GM12892 (cell line): ENCODE measurements at regions not wholly inside any gene's neighbourhood (a gene's known extent, or its start where the extent isn't known, plus 50 kb on each side); places are given as distances from the start of the nearest gene placed in this dataset.
A peak's percentile ranks its signal among the peaks of the same experiment; 100 is the strongest.

Experiments
- DNase-seq: peaks from one replicate; pipeline ENCODE4 v3.0.0; 2011; ENCODE audit not compliant: insufficient read length
- FAIRE-seq: peaks from 2 replicates; lab custom pipeline; 2011; peaks lifted over from hg19 to GRCh38; lab: Jason Lieb, UNC
- POLR2A ChIP-seq: IDR thresholded peaks from 2 replicates; pipeline ENCODE4 v1.6.1; 2011; ENCODE audit warnings: low read depth, low read length, control low read depth
- POLR2AphosphoS5 ChIP-seq: IDR thresholded peaks from 2 replicates; pipeline ENCODE4 v1.6.1; 2011; ENCODE audit warnings: low read depth, low read length, control low read depth
- TAF1 ChIP-seq: IDR thresholded peaks from 2 replicates; pipeline ENCODE4 v1.6.1; 2011; ENCODE audit warnings: low read depth, mild to moderate bottlenecking, control low read depth, low read length, borderline replicate concordance

DNA sequence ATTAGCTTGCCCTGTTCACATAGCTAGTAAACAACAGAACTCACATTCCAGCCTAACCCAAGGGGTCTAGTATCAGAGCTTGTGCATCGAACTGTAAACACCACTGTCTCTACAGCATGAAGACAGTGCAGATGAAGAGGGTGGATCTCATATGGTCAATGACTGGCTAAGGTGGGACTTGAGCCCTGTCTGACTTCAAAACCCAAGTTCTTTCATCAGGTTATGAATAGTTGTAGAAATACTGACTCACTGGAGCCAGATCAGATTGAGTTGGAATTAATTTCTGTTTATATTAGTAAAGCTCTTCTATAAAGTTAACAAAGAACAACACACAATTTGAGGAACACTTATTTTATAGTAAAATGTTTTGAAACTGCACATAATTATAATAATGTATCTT, 161.7 kb upstream of the ARHGAP20 start:
- no peak for TF ChIP-seq POLR2A
- TF ChIP-seq POLR2AphosphoS5: no peak
- TF ChIP-seq TAF1: no peak
- FAIRE-seq: no peak
- no peak for DNase-seq

DNA sequence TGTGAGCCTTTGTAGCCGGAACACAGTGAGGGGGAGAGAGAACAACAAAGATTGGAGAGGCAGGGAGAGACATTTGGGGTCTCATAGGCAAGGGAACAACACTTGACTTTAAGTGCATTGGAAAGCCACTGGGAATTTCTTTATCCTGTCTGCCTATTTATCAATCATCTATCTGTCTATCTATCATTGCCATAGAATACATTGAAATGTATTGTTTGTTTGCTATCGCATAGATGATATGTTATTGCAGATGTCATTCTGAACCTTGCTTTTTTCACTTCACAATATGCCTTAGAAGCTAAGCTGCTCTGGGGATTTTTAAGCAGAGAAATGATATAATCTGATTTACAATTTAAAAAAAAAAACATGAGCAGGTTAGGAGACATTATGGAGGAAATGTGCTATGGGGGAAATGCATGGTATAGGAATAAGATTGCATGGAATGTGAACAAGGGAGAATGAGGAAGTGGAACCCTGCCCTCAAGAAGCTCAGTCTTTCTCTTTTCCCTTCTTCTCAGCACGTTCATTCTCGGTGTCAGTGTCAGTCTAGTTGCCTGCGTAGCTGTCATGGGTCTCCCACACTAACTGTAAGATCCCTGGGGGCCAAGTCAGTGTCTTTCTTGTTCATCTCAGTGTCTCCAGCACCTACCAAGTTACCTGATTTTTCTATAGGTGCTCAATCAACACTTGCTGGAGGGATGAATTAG, 158.7 kb upstream of the ARHGAP20 start:
- no peak for DNase-seq
- FAIRE-seq: no peak

DNA sequence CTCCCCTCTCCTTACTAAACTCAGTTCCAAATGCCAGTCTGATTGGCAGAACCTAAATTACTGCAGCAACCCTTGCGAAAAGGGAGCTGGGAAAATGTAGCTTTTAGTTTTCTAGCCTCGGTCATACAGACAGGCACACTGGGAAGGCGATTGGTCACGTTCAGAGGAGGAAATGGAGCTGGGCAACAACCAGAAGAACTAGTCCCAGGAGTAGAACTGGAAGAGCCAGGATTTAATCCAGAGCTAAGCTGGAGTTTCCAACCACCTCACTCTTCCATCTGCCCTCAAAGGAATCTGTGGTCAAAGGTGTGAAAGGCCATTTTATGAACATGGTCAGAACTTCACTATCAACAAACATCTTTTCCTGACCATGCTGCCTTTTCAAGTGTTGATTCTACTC, 155.7 kb upstream of the ARHGAP20 start:
- TF ChIP-seq TAF1 (no peak), POLR2AphosphoS5 (no peak)
- FAIRE-seq (no peak), DNase-seq (no peak)

More for the DNA sequence above, 158.7 kb upstream of the ARHGAP20 start:
- TF ChIP-seq POLR2A: no peak
- TF ChIP-seq POLR2AphosphoS5: no peak
- no peak for TF ChIP-seq TAF1

DNA sequence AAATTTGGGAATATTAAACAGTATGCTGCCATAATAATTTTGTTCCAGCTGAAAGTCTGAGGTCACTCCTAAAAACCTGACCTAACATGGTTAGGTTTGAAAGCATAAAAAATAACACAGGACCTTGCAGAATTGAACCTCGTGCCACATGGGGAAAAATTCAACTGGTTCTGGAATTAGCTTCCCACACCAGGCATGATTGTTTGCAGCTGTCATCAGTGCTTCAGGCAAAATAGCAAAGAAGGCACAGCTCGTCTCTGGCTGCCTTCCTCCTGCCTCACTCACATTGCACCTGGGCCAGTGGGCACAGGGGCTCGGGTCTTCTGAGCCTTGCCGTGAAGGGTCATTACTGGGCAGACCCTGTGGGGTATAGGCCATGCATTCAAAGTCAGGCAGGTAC, 153.8 kb upstream of the ARHGAP20 start:
- TF ChIP-seq POLR2AphosphoS5: no peak
- TF ChIP-seq TAF1: no peak
- TF ChIP-seq POLR2A: no peak
- DNase-seq (no peak), FAIRE-seq (no peak)

DNA sequence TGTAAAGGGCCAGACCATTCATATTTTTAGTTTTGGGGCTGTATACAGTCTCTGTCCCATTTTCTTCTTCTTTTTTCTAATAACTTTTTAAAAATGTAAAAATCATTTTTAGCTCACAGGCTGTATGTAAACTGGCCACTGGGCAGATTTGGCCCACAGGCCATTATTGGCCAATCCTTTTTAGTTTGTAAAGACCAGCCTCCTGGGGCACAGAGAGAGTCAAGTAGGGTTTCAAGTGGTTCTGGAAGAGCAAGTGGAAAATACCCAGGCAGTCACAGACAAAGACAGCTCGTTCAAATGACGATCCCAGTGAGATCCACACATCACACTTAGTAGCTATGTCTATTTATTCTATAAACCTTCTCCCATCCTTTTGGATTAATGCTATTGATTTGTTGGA, 150.2 kb upstream of the ARHGAP20 start:
- no peak for DNase-seq
- no peak for TF ChIP-seq POLR2AphosphoS5
- no peak for TF ChIP-seq POLR2A
- TF ChIP-seq TAF1: no peak
- FAIRE-seq: no peak

DNA sequence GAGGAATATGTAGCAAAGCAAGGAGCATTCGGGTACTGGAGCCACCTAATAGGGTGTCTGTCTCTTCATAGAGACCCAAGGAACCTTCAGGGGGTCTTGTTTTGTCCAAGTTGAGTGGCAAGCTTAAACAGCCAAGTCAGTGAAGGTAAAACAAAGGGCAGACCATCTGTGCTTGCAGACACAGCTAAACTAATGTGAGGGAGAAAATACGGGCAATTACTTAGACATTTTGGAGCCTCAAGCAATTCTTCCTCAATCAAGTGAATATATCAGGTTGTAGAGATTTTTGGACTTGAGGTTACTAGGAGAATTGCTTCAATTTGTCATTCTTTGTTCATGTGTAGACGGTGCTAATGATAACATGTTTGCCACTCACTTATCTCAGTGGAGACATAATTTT, 148.2 kb upstream of the ARHGAP20 start:
- TF ChIP-seq POLR2AphosphoS5: no peak
- no peak for TF ChIP-seq POLR2A
- TF ChIP-seq TAF1: no peak
- DNase-seq (no peak), FAIRE-seq (no peak)

DNA sequence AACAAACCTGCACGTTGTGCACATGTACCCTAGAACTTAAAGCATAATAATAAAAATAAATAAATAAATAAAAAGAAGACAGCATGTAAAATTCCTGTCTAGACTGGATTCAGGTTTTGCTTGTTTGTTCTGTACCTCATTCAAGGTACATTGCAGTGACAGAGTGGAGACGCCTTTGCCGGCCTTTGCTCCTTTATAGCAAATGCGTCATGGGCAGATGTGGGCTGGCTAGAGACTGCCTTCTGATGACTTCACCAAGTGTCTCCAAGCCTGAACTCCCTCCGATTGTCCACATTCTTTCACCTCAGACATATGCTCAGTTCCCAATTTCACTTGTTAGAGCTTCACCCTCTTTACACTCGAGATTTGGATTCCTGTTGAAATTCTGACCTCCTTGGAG, 147.8 kb upstream of the ARHGAP20 start:
- FAIRE-seq: no peak
- no peak for TF ChIP-seq POLR2A
- no peak for TF ChIP-seq POLR2AphosphoS5
- no peak for TF ChIP-seq TAF1
- no peak for DNase-seq

DNA sequence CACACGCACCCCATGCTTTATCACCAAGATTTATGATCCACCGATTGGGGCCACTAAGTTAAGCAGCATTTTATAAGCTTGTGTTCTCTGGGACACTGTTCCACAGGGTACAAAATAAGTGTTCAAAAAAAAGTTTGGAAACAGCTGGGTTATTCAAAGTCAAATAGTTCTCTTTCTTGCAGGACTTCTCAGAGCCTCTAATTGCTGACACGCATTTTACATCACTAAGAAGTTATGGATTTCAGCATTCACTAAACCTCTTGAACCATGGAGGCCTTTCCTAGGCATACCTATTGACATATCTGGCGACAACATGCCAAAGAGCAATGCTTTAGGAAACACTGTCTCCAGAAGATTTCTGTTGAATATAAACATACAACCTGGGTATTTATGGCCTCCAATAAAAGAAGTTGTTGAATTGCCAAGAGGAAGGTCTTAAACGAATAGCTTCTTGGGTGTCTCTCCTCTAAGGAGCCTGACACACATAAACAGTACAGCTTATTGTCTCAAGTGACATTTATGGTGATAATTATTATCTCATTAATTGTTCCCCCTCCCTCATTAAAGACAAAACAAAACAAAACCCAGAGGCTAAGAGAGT, 147.1 kb upstream of the ARHGAP20 start:
- TF ChIP-seq POLR2AphosphoS5 (no peak), POLR2A (no peak), TAF1 (no peak)
- FAIRE-seq: no peak
- DNase-seq: no peak

DNA sequence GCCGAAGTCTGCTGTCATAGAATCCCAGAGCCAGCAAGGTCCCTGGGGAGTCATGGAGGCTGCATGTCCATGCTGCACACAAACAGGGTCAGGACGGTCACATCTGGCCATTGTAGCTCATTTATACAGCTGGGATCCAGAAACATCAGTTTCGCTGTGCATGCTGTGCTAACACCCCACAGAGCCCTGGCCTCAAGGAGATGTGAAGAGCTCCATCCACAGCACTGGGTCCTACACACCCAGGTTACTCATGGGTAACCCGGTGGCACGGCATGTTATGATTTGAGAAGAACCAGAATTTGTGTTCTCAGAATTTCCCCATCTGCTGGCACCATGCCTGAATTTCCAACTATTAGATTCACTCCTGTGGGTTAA, 146.3 kb upstream of the ARHGAP20 start:
- TF ChIP-seq TAF1 (no peak), POLR2AphosphoS5 (no peak), POLR2A (no peak)
- DNase-seq (no peak), FAIRE-seq (peak; percentile 74)

DNA sequence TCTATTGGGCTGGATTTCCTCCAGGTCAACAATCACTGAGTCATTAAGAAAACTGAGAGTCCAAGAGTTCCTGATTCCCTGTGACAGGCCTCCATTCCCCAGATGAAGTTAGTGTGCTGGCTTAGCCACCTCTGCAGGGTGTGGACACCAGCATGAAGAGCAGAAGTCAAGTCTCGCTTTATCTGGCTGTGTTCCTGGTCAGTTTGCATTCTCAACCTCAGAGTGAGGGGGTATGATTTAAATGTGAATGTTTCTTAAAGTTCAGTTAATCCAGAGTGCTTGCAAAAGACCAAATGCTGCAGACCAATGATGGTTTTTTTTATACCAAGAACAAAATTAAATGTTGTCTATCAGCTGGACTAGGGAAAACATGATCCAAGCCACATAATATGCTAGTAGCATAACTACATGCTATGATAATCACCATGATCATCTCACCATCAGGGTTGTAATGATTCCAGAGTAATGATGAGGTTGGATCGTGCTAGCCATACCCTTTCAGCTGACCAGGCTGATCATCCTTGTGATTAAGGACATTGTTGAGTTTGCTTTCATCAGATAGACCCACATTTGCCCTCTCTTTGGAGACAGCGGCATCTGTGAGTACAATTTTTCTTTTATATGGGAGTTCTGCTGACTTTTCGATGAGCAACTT, 145.8 kb upstream of the ARHGAP20 start:
- DNase-seq (no peak), FAIRE-seq (no peak)
- TF ChIP-seq POLR2AphosphoS5: no peak
- no peak for TF ChIP-seq POLR2A
- TF ChIP-seq TAF1: no peak

DNA sequence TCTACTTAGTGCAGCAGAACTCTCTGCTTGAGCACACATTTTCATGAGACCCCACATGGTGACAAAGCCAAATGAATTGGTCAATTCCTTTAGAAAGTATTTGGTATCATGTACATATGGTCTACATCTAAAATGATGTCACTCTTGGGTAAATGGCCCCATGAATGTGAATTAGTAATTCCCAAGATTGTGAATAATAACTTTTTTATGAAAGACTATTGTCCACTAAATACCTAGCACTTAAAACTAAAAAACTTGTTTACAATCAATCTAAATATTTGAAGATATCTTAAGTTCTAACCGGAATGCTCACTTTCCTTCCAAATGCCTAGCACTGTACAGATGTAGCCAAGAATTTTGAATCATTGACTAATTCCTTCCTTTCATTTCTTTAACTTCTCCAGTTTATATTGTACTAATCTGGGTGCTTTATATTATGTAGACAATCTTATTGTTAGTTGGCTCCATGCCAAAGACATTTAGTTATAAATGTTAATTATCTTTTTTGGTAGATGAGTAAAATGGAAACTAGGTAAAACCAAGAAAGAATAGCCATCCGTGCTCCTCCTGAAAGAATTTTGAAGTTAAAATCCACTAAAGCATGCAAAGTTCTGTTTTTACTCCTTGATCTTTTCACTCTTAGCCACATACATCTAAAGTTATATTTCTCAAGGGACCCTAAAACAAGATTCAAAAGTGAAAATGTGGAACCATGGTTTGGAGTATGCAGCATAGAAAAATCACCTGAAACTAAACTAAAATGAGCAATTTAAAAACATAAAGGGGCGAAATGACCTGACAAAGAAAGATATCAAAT, 145.0 kb upstream of the ARHGAP20 start:
- DNase-seq (no peak), FAIRE-seq (peak; percentile 67)
- no peak for TF ChIP-seq POLR2AphosphoS5
- TF ChIP-seq TAF1: no peak
- no peak for TF ChIP-seq POLR2A
